ENCODE measurements at regions not wholly inside any gene's neighbourhood (a gene's known extent, or its start where the extent isn't known, plus 50 kb on each side); places are given as distances from the start of the nearest gene placed in this dataset.

GRCh38 chr3:8143186-8143585 is 358.4 kb upstream of the LMCD1 start:
- no peak for TF ChIP-seq CTCF (IDR thresholded peaks at IDR 0.05; ENCODE audit: low read depth, low read length)
- no peak overlapping the region for H3K4me3 ChIP-seq (ENCODE audit: low read depth, low read length)

GRCh38 chr3:8145661-8146060 is 356.0 kb upstream of the LMCD1 start:
- no peak for TF ChIP-seq CTCF (IDR thresholded peaks at IDR 0.05; ENCODE audit: low read depth, low read length)
- H3K4me3 ChIP-seq (ENCODE audit: low read depth, low read length) = no peak overlapping the region

- no peak for TF ChIP-seq CTCF (IDR thresholded peaks at IDR 0.05; ENCODE audit: low read depth, low read length)
- no peak overlapping the region for H3K4me3 ChIP-seq (ENCODE audit: low read depth, low read length)
Measured at GRCh38 chr3:8147711-8148110, 353.9 kb upstream of the LMCD1 start.

- TF ChIP-seq CTCF (IDR thresholded peaks at IDR 0.05; ENCODE audit: low read depth, low read length) = no peak
- H3K4me3 ChIP-seq (ENCODE audit: low read depth, low read length) = no peak overlapping the region
Measured at GRCh38 chr3:8152821-8153418, 348.7 kb upstream of the LMCD1 start.

- H3K4me3 ChIP-seq (ENCODE audit: low read depth, low read length) = no peak overlapping the region
- TF ChIP-seq CTCF (IDR thresholded peaks at IDR 0.05; ENCODE audit: low read depth, low read length) = no peak
Measured at GRCh38 chr3:8153800-8154199, 347.8 kb upstream of the LMCD1 start.

GRCh38 chr3:8154617-8155016 is 347.0 kb upstream of the LMCD1 start:
- H3K4me3 ChIP-seq (ENCODE audit: low read depth, low read length) = no peak overlapping the region
- no peak for TF ChIP-seq CTCF (IDR thresholded peaks at IDR 0.05; ENCODE audit: low read depth, low read length)

- no peak overlapping the region for H3K4me3 ChIP-seq (ENCODE audit: low read depth, low read length)
- TF ChIP-seq CTCF (IDR thresholded peaks at IDR 0.05; ENCODE audit: low read depth, low read length) = no peak
Measured at GRCh38 chr3:8156138-8156537, 345.5 kb upstream of the LMCD1 start.
